Activated T-cell treated with anti-CD3 and anti-CD28 coated beads, Interleukin-2, amount 50 U/mL, for 24 hours (primary cell): ENCODE measurements at regions not wholly inside any gene's neighbourhood (a gene's known extent, or its start where the extent isn't known, plus 50 kb on each side); places are given as distances from the start of the nearest gene placed in this dataset.

ENCODE experiments used
- DNase-seq: peaks from one replicate; pipeline ENCODE4 v3.0.0-alpha.2; 2020
- H3K27ac Mint-ChIP-seq: 2 replicates; pipeline ENCODE4 v1.8.0; 2020; ENCODE audit warnings: mild to moderate bottlenecking, mixed read lengths
- H3K27me3 Mint-ChIP-seq: 2 replicates; pipeline ENCODE4 v1.8.0; 2020; ENCODE audit warnings: mixed read lengths
- H3K36me3 Mint-ChIP-seq: 2 replicates; pipeline ENCODE4 v1.8.0; 2020; ENCODE audit warnings: low read depth, mixed read lengths
- H3K4me1 Mint-ChIP-seq: 2 replicates; pipeline ENCODE4 v1.8.0; 2020; ENCODE audit warnings: low read depth, mixed read lengths
- H3K4me3 Mint-ChIP-seq: 2 replicates; pipeline ENCODE4 v1.8.0; 2020; ENCODE audit warnings: mild to moderate bottlenecking, moderate library complexity, mixed read lengths
- H3K9me3 Mint-ChIP-seq: 2 replicates; pipeline ENCODE4 v1.8.0; 2020; ENCODE audit warnings: mixed read lengths

GRCh38 chr16:85452364-85453193 lies 160.5 kb upstream of the GSE1 start:
- Mint-ChIP-seq H3K4me1 (peaks cover 38% of the 10 kb centered on the region), H3K9me3 (no peaks in the 10 kb centered on the region), H3K27me3 (no peaks in the 10 kb centered on the region), H3K27ac (no peak overlapping the region), H3K36me3 (no peaks in the 10 kb centered on the region), H3K4me3 (no peak overlapping the region)
- DNase-seq: no peak

GRCh38 chr16:85453194-85453678 lies 159.9 kb upstream of the GSE1 start:
- DNase-seq: no peak
- H3K4me1 Mint-ChIP-seq: peaks cover 31% of the 10 kb centered on the region
- no peak overlapping the region for H3K27ac Mint-ChIP-seq
- no peaks in the 10 kb centered on the region for H3K9me3 Mint-ChIP-seq
- no peaks in the 10 kb centered on the region for H3K27me3 Mint-ChIP-seq
- no peak overlapping the region for H3K4me3 Mint-ChIP-seq
- no peaks in the 10 kb centered on the region for H3K36me3 Mint-ChIP-seq

GRCh38 chr16:85453703-85454102 lies 159.4 kb upstream of the GSE1 start:
- H3K9me3 Mint-ChIP-seq: no peaks in the 10 kb centered on the region
- no peak overlapping the region for H3K4me3 Mint-ChIP-seq
- H3K4me1 Mint-ChIP-seq: peaks cover 27% of the 10 kb centered on the region
- no peaks in the 10 kb centered on the region for H3K36me3 Mint-ChIP-seq
- H3K27ac Mint-ChIP-seq: no peak overlapping the region
- DNase-seq: no peak
- H3K27me3 Mint-ChIP-seq: no peaks in the 10 kb centered on the region

GRCh38 chr16:85454171-85454872 lies 158.8 kb upstream of the GSE1 start:
- Mint-ChIP-seq H3K27ac (no peak overlapping the region), H3K9me3 (no peaks in the 10 kb centered on the region), H3K4me3 (no peak overlapping the region), H3K36me3 (no peaks in the 10 kb centered on the region), H3K27me3 (no peaks in the 10 kb centered on the region), H3K4me1 (peaks cover 20% of the 10 kb centered on the region)
- no peak for DNase-seq

- H3K4me3 Mint-ChIP-seq: no peak overlapping the region
- peaks cover 3% of the 10 kb centered on the region for H3K27me3 Mint-ChIP-seq
- H3K4me1 Mint-ChIP-seq: peaks cover 15% of the 10 kb centered on the region
- DNase-seq: no peak
- no peaks in the 10 kb centered on the region for H3K36me3 Mint-ChIP-seq
- no peak overlapping the region for H3K27ac Mint-ChIP-seq
- no peaks in the 10 kb centered on the region for H3K9me3 Mint-ChIP-seq
Observed at GRCh38 chr16:85455534-85455933, 157.6 kb upstream of the GSE1 start.

- H3K27me3 Mint-ChIP-seq: peaks cover 18% of the 10 kb centered on the region
- H3K27ac Mint-ChIP-seq: no peak overlapping the region
- peaks cover 9% of the 10 kb centered on the region for H3K4me1 Mint-ChIP-seq
- H3K9me3 Mint-ChIP-seq: no peaks in the 10 kb centered on the region
- no peak overlapping the region for H3K4me3 Mint-ChIP-seq
- H3K36me3 Mint-ChIP-seq: no peaks in the 10 kb centered on the region
- DNase-seq: no peak
Observed at GRCh38 chr16:85457366-85457765, 155.8 kb upstream of the GSE1 start.

GRCh38 chr16:85458968-85459367 lies 154.2 kb upstream of the GSE1 start:
- Mint-ChIP-seq H3K9me3 (no peaks in the 10 kb centered on the region), H3K27me3 (peaks cover 30% of the 10 kb centered on the region), H3K36me3 (no peaks in the 10 kb centered on the region), H3K27ac (no peak overlapping the region), H3K4me3 (no peak overlapping the region), H3K4me1 (peaks cover 5% of the 10 kb centered on the region)
- DNase-seq: no peak

- DNase-seq: no peak
- Mint-ChIP-seq H3K4me3 (no peak overlapping the region), H3K27me3 (peaks cover 37% of the 10 kb centered on the region), H3K9me3 (no peaks in the 10 kb centered on the region), H3K27ac (no peak overlapping the region), H3K4me1 (peaks cover 5% of the 10 kb centered on the region), H3K36me3 (no peaks in the 10 kb centered on the region)
Observed at GRCh38 chr16:85459529-85460251, 153.4 kb upstream of the GSE1 start.

- H3K27ac Mint-ChIP-seq: no peak overlapping the region
- H3K9me3 Mint-ChIP-seq: no peaks in the 10 kb centered on the region
- DNase-seq: no peak
- peaks cover 5% of the 10 kb centered on the region for H3K4me1 Mint-ChIP-seq
- H3K36me3 Mint-ChIP-seq: no peaks in the 10 kb centered on the region
- no peak overlapping the region for H3K4me3 Mint-ChIP-seq
- peaks cover 43% of the 10 kb centered on the region for H3K27me3 Mint-ChIP-seq
Observed at GRCh38 chr16:85460252-85461021, 152.7 kb upstream of the GSE1 start.

- Mint-ChIP-seq H3K27me3 (peaks cover 47% of the 10 kb centered on the region), H3K9me3 (no peaks in the 10 kb centered on the region), H3K4me1 (peaks cover 5% of the 10 kb centered on the region), H3K4me3 (no peak overlapping the region), H3K27ac (no peak overlapping the region), H3K36me3 (no peaks in the 10 kb centered on the region)
- DNase-seq: no peak
Observed at GRCh38 chr16:85461022-85461813, 151.9 kb upstream of the GSE1 start.

- Mint-ChIP-seq H3K36me3 (no peaks in the 10 kb centered on the region), H3K9me3 (no peaks in the 10 kb centered on the region), H3K27ac (peak overlapping the region; percentile 17), H3K27me3 (peaks cover 47% of the 10 kb centered on the region), H3K4me1 (peaks cover 5% of the 10 kb centered on the region), H3K4me3 (peak overlapping the region; percentile 68)
- no peak for DNase-seq
Observed at GRCh38 chr16:85461814-85462713, 151.1 kb upstream of the GSE1 start.

GRCh38 chr16:85462714-85463611 lies 150.2 kb upstream of the GSE1 start:
- DNase-seq: no peak
- Mint-ChIP-seq H3K9me3 (no peaks in the 10 kb centered on the region), H3K27ac (no peak overlapping the region), H3K4me3 (no peak overlapping the region), H3K36me3 (no peaks in the 10 kb centered on the region), H3K27me3 (peaks cover 47% of the 10 kb centered on the region), H3K4me1 (peaks cover 5% of the 10 kb centered on the region)
